HG02571 (cell line): ENCODE measurements at regions not wholly inside any gene's neighbourhood (a gene's known extent, or its start where the extent isn't known, plus 50 kb on each side); places are given as distances from the start of the nearest gene placed in this dataset.
"Not testable (repeated sequence)": the region's sequence is repeated elsewhere in the genome, so short reads cannot be mapped to it uniquely, and the experiment has no call there.

Source experiments
- ATAC-seq: cut with Tn5 transposase; IDR thresholded peaks from one replicate; pipeline ENCODE4 v1.9.1; 2021; ENCODE audit warnings: mild to moderate bottlenecking, moderate library complexity; ENCODE audit not compliant: unreplicated experiment

- ATAC-seq: not testable (repeated sequence)
Observed at GRCh38 chr10:124192664-124193308, 99.4 kb upstream of the CHST15 start.

- not testable (repeated sequence) for ATAC-seq
Observed at GRCh38 chr10:124190476-124190875, 97.1 kb upstream of the CHST15 start.

- no peak for ATAC-seq
Observed at GRCh38 chr10:124186956-124187355, 93.6 kb upstream of the CHST15 start.

- ATAC-seq: no peak
Observed at GRCh38 chr10:124185084-124185483, 91.7 kb upstream of the CHST15 start.

- no peak for ATAC-seq
Observed at GRCh38 chr10:124184208-124184830, 90.9 kb upstream of the CHST15 start.

GRCh38 chr10:124183617-124184016 lies 90.2 kb upstream of the CHST15 start:
- ATAC-seq: no peak

- no peak for ATAC-seq
Observed at GRCh38 chr10:124182088-124182541, 88.7 kb upstream of the CHST15 start.

GRCh38 chr10:124181656-124182055 lies 88.3 kb upstream of the CHST15 start:
- ATAC-seq: no peak

- no peak for ATAC-seq
Observed at GRCh38 chr10:124180947-124181549, 87.7 kb upstream of the CHST15 start.

- ATAC-seq: no peak
Observed at GRCh38 chr10:124180044-124180745, 86.8 kb upstream of the CHST15 start.

- no peak for ATAC-seq
Observed at GRCh38 chr10:124179308-124180043, 86.1 kb upstream of the CHST15 start.

- no peak for ATAC-seq
Observed at GRCh38 chr10:124177180-124177518, 83.8 kb upstream of the CHST15 start.

- no peak for ATAC-seq
Observed at GRCh38 chr10:124176349-124177179, 83.2 kb upstream of the CHST15 start.

- ATAC-seq: no peak
Observed at GRCh38 chr10:124175701-124176348, 82.4 kb upstream of the CHST15 start.

GRCh38 chr10:124174673-124175645 lies 81.6 kb upstream of the CHST15 start:
- no peak for ATAC-seq

- no peak for ATAC-seq
Observed at GRCh38 chr10:124174071-124174566, 80.7 kb upstream of the CHST15 start.

GRCh38 chr10:124173298-124173900 lies 80.0 kb upstream of the CHST15 start:
- ATAC-seq: no peak
